A673 (cell line): ENCODE measurements at regions not wholly inside any gene's neighbourhood (a gene's known extent, or its start where the extent isn't known, plus 50 kb on each side); places are given as distances from the start of the nearest gene placed in this dataset.

Experiments used
- EZH2 ChIP-seq: fragments of 200-600 bp; sonication (generic); IDR thresholded peaks from 2 replicates; pipeline ENCODE4 v1.6.1; 2017; ENCODE audit warnings: borderline replicate concordance, low read depth, mild to moderate bottlenecking, mixed read lengths, antibody characterized with exemption, low read length; ENCODE audit not compliant: poor library complexity, severe bottlenecking
- TF ChIP-seq, protein P1 (sequence below): fragments of 300-800, 200-600 bp; sonication (generic); conservative IDR thresholded peaks from 2 replicates; pipeline ENCODE4 v1.5.1; 2017; ENCODE audit warnings: low read depth, mild to moderate bottlenecking, antibody characterized with exemption, low read length, moderate library complexity, mixed read lengths

DNA sequence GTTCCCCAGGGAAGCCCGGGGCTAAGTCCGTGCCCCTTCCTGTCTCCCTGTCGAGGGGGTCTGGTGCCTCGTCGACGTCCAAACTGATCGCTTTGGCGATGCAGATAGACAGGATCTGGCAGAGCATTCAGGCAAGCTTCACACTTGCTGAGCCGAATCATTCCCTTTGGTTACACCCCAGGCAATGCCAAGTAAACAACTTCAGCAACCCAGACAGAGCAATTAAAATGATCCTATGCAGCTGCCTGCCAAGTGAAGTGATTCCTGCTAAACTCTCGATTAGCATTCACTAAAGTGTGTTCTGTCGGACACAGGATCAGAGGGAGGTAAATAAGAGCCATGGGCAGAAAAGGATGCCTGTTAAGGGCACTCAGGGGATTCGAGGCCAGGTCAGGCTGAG is 108.2 kb upstream of the RAB12 start:
- TF ChIP-seq, protein P1, sequence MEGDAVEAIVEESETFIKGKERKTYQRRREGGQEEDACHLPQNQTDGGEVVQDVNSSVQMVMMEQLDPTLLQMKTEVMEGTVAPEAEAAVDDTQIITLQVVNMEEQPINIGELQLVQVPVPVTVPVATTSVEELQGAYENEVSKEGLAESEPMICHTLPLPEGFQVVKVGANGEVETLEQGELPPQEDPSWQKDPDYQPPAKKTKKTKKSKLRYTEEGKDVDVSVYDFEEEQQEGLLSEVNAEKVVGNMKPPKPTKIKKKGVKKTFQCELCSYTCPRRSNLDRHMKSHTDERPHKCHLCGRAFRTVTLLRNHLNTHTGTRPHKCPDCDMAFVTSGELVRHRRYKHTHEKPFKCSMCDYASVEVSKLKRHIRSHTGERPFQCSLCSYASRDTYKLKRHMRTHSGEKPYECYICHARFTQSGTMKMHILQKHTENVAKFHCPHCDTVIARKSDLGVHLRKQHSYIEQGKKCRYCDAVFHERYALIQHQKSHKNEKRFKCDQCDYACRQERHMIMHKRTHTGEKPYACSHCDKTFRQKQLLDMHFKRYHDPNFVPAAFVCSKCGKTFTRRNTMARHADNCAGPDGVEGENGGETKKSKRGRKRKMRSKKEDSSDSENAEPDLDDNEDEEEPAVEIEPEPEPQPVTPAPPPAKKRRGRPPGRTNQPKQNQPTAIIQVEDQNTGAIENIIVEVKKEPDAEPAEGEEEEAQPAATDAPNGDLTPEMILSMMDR = no peak
- no peak for TF ChIP-seq EZH2
